ENCODE measurements at regions not wholly inside any gene's neighbourhood (a gene's known extent, or its start where the extent isn't known, plus 50 kb on each side); places are given as distances from the start of the nearest gene placed in this dataset.

GRCh38 chr18:29140590-29140989 is 963.7 kb upstream of the CDH2 start:
- no peak overlapping the region for H3K4me3 ChIP-seq (ENCODE audit: low read depth, low read length)
- DNase-seq (ENCODE audit: low read depth): no peak
- TF ChIP-seq CTCF (IDR thresholded peaks at IDR 0.05; ENCODE audit: insufficient read depth, low read depth, low read length, missing control alignments): no peak

GRCh38 chr18:29137773-29138495 is 961.0 kb upstream of the CDH2 start:
- H3K4me3 ChIP-seq (ENCODE audit: low read depth, low read length): no peak overlapping the region
- TF ChIP-seq CTCF (IDR thresholded peaks at IDR 0.05; ENCODE audit: insufficient read depth, low read depth, low read length, missing control alignments): no peak
- no peak for DNase-seq (ENCODE audit: low read depth)

- no peak overlapping the region for H3K4me3 ChIP-seq (ENCODE audit: low read depth, low read length)
- TF ChIP-seq CTCF (IDR thresholded peaks at IDR 0.05; ENCODE audit: insufficient read depth, low read depth, low read length, missing control alignments): no peak
- DNase-seq (ENCODE audit: low read depth): no peak
Observed at GRCh38 chr18:29123706-29124530, 947.0 kb upstream of the CDH2 start.

- no peak overlapping the region for H3K4me3 ChIP-seq (ENCODE audit: low read depth, low read length)
- no peak for DNase-seq (ENCODE audit: low read depth)
- no peak for TF ChIP-seq CTCF (IDR thresholded peaks at IDR 0.05; ENCODE audit: insufficient read depth, low read depth, low read length, missing control alignments)
Observed at GRCh38 chr18:29104671-29105070, 927.7 kb upstream of the CDH2 start.

GRCh38 chr18:29104227-29104626 is 927.3 kb upstream of the CDH2 start:
- TF ChIP-seq CTCF (IDR thresholded peaks at IDR 0.05; ENCODE audit: insufficient read depth, low read depth, low read length, missing control alignments): no peak
- no peak for DNase-seq (ENCODE audit: low read depth)
- no peak overlapping the region for H3K4me3 ChIP-seq (ENCODE audit: low read depth, low read length)

- DNase-seq (ENCODE audit: low read depth): no peak
- no peak for TF ChIP-seq CTCF (IDR thresholded peaks at IDR 0.05; ENCODE audit: insufficient read depth, low read depth, low read length, missing control alignments)
- no peak overlapping the region for H3K4me3 ChIP-seq (ENCODE audit: low read depth, low read length)
Observed at GRCh38 chr18:29096079-29096770, 919.3 kb upstream of the CDH2 start.

Data from GM12865 (cell line).